ENCODE measurements at regions not wholly inside any gene's neighbourhood (a gene's known extent, or its start where the extent isn't known, plus 50 kb on each side); places are given as distances from the start of the nearest gene placed in this dataset.

- no peak for DNase-seq (ENCODE audit: low read depth)
Observed at GRCh38 chr11:15737320-15737719, 619.0 kb downstream of the SOX6 start.

GRCh38 chr11:15738931-15739330 lies 617.4 kb downstream of the SOX6 start:
- no peak for DNase-seq (ENCODE audit: low read depth)

GRCh38 chr11:15742626-15743519 lies 613.5 kb downstream of the SOX6 start:
- DNase-seq (ENCODE audit: low read depth), result no peak

GRCh38 chr11:15744693-15745092 lies 611.7 kb downstream of the SOX6 start:
- DNase-seq (ENCODE audit: low read depth), result no peak

- DNase-seq (ENCODE audit: low read depth), result no peak
Observed at GRCh38 chr11:15745266-15745665, 611.1 kb downstream of the SOX6 start.

- no peak for DNase-seq (ENCODE audit: low read depth)
Observed at GRCh38 chr11:15747671-15748070, 608.7 kb downstream of the SOX6 start.

GRCh38 chr11:15748132-15748531 lies 608.2 kb downstream of the SOX6 start:
- no peak for DNase-seq (ENCODE audit: low read depth)

GRCh38 chr11:15748741-15749140 lies 607.6 kb downstream of the SOX6 start:
- no peak for DNase-seq (ENCODE audit: low read depth)

- DNase-seq (ENCODE audit: low read depth), result no peak
Observed at GRCh38 chr11:15750535-15751308, 605.6 kb downstream of the SOX6 start.

- no peak for DNase-seq (ENCODE audit: low read depth)
Observed at GRCh38 chr11:15754221-15754620, 602.1 kb downstream of the SOX6 start.

- no peak for DNase-seq (ENCODE audit: low read depth)
Observed at GRCh38 chr11:15757048-15757698, 599.2 kb downstream of the SOX6 start.

- DNase-seq (ENCODE audit: low read depth), result no peak
Observed at GRCh38 chr11:15758857-15759465, 597.4 kb downstream of the SOX6 start.

GRCh38 chr11:15761235-15761634 lies 595.1 kb downstream of the SOX6 start:
- no peak for DNase-seq (ENCODE audit: low read depth)

GRCh38 chr11:15764326-15764725 lies 592.0 kb downstream of the SOX6 start:
- DNase-seq (ENCODE audit: low read depth), result no peak

GRCh38 chr11:15764948-15765347 lies 591.4 kb downstream of the SOX6 start:
- DNase-seq (ENCODE audit: low read depth), result no peak

GRCh38 chr11:15765530-15765929 lies 590.8 kb downstream of the SOX6 start:
- DNase-seq (ENCODE audit: low read depth), result no peak

- DNase-seq (ENCODE audit: low read depth), result no peak
Observed at GRCh38 chr11:15768321-15768720, 588.0 kb downstream of the SOX6 start.

GRCh38 chr11:15769203-15769602 lies 587.1 kb downstream of the SOX6 start:
- DNase-seq (ENCODE audit: low read depth), result no peak

GRCh38 chr11:15770798-15771414 lies 585.4 kb downstream of the SOX6 start:
- DNase-seq (ENCODE audit: low read depth), result no peak

GRCh38 chr11:15772547-15772946 lies 583.8 kb downstream of the SOX6 start:
- DNase-seq (ENCODE audit: low read depth), result no peak

- no peak for DNase-seq (ENCODE audit: low read depth)
Observed at GRCh38 chr11:15772981-15773380, 583.4 kb downstream of the SOX6 start.

Data from non-pigmented ciliary epithelial cell (primary cell).